Posterior vena cava (tissue), 2 donors: ENCODE measurements at regions not wholly inside any gene's neighbourhood (a gene's known extent, or its start where the extent isn't known, plus 50 kb on each side); places are given as distances from the start of the nearest gene placed in this dataset.
"Not testable (repeated sequence)": the region's sequence is repeated elsewhere in the genome, so short reads cannot be mapped to it uniquely, and the experiment has no call there.

Experiments
- DNase-seq: peaks from one replicate; pipeline ENCODE4 v3.0.0-alpha.2; 2020; ENCODE audit warnings: low spot score
- intact Hi-C, 2 donors: fragments of 100-400 bp; cut with DNase I; formaldehyde crosslinking; loops; one replicate each; pipeline versions ENCODE4 v1.14.1 to v1.14.2; 2022 to 2023
- donor health status: DM: yes; HTN: yes; CAD: no.
- donor health status: DM: yes; HTN: yes; CAD: no.

DNA sequence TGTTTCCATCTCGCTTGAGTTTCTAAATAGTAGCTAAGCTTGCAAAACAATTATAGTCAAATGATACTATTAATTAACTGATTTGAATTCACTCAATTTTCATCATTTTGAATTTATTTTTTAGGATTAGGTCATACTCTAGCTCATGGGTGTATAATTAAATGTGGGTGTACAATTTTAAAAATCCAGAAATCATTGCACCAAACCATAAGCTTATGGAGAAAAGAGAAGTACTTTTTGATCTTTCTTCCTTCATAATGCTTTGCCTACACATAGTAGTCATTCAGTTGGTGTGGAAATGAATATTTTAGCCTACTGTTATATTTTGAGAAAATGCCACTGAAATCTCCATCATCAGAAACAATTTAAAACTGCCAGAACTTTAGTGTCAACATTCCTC is 175.1 kb downstream of the CD47 start:
- no peak for DNase-seq
- intact Hi-C loops: no loop called here

- no peak for DNase-seq
- intact Hi-C loops: no loop called here
Measured at GRCh38 chr3:107913701-107914100, 177.1 kb downstream of the CD47 start.

- intact Hi-C loops: no loop called here
Measured at GRCh38 chr3:107911337-107912000, 179.4 kb downstream of the CD47 start.

GRCh38 chr3:107910713-107911259 is 180.0 kb downstream of the CD47 start:
- intact Hi-C loops: no loop called here

More at GRCh38 chr3:107911337-107912000, 179.4 kb downstream of the CD47 start:
- no peak for DNase-seq

DNA sequence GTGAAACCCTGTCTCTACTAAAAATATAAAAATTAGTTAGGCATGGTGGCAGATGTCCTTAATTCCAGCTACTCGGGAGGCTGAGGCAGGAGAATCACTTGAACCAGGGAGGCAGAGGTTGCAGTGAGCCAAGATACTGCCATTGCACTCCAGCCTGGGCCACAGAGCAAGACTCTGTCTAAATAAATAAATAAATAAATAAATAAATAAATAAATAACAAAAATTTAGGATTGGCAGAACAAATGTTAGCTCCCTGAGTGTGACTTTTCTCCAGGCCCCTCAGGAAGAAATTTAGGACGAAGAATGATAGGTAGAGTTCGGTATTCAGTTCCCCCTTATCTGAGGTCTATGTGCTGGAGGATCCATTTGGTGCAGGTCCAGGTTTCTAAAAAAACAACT is 181.2 kb downstream of the CD47 start:
- intact Hi-C loops, DNase-seq: not testable (repeated sequence)

More at GRCh38 chr3:107910713-107911259, 180.0 kb downstream of the CD47 start:
- no peak for DNase-seq

DNA sequence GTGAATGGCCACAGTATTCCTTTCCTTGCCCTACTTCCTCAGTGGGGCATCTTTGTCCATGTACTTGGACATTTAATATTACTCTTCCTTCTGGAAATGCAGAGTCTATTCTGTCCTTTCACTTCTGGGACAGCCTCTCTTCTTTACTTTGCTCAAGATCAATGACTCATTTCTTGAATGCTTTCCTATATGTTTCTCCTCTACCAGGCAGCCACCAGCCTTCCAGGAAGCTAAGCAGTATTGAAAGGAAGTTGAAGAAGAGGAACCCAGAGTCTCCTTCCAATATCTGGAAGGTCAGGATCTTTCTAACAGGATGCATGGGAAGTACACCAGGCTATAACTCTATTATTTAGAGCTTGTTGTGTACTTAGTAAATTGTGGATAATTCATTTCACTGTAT is 182.8 kb downstream of the CD47 start:
- no peak for DNase-seq

DNA sequence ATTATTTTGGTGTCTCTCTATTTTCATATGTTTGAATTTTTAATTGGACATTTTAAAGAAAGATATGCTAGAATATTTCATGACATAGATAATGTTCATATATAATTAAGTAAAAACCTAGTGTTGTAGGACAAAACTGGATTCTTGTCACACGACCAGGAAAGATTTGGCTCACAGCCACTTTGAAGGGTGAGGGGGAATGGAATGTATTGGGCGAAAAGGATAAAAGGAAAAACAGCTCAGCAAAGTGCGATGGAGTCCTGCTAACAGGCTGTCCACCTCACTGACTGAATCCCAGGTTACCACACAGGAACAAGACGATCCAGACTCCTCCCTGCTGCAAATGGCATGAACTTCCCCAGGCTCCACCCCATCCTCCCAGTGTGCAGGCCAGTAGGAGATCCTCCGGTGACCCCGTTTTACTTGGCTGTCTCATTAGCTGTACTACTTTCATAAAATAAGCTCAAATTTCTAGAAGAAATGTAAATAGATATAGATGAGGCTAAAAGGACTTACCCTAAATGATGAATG is 186.2 kb downstream of the CD47 start:
- no peak for DNase-seq
- intact Hi-C loops: no loop called here

More for the DNA sequence above, 182.8 kb downstream of the CD47 start:
- intact Hi-C loops: no loop called here

DNA sequence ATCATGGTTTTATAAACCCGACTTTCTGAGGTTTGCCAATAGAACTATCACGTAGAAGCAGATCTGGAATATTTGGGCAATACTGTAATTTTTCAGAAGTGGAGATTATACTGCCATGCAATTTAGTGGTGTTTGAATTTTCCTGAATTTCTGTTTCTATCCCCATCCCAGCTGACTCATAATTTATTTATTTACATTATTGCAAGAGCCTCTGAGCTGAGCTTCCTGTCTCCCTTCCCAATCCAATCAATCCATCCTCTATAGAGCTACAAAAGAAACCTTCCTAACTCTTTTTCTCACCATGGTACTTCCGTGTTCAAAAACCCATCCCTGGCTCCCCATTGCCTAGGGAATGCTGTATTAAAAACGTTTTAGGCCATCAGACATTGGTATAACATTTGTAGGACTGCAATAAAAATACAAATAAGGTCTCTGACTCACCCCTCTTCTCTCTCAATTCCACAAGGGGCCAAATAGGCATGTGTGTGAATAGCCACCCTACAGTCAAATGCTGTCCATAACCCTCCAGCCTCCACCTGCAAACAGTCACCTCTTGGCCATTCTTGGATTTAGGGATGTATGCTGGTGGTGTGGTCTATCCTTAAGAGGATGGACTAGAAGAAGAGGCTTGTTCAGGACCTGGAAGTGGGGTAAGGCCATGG is 190.7 kb downstream of the CD47 start:
- no peak for DNase-seq
- intact Hi-C loops: no loop called here

GRCh38 chr3:107897471-107898061 is 193.3 kb downstream of the CD47 start:
- intact Hi-C loops: no loop called here

GRCh38 chr3:107894998-107895397 is 195.8 kb downstream of the CD47 start:
- DNase-seq: no peak
- intact Hi-C loops: no loop called here

More at GRCh38 chr3:107897471-107898061, 193.3 kb downstream of the CD47 start:
- DNase-seq: no peak

DNA sequence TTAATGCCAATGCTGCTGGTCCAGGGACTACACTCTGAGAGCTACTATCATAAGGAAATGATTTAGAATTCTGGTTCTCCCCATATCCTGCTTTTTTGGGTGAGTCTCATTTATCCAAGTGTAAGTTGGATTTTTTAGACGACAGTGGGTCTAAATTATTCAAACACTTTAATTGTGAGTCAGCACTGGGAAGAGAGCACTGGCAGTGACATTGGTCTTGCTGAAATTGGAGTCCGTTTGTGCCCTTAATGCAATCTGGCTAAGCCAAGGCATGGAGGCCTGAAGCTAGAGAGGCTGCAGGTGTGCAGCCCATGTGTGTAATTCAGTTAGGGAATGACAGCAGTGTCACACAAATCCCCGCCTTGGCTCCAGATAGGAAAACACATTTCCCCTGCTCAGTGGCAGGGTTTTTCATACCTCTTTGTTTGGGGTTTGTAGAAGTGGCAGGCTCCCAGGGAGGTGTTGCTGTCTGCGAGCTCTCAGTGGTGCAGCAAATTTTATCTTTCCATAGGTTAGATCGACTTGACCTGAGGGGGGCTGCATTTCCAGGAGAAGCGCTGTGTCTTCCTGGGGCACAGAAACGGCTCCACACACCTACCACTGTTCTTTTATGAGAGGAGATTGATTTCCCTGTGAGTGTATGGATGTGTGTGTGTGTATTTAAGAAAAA is 197.7 kb downstream of the CD47 start:
- no peak for DNase-seq
- intact Hi-C loops: no loop called here

DNA sequence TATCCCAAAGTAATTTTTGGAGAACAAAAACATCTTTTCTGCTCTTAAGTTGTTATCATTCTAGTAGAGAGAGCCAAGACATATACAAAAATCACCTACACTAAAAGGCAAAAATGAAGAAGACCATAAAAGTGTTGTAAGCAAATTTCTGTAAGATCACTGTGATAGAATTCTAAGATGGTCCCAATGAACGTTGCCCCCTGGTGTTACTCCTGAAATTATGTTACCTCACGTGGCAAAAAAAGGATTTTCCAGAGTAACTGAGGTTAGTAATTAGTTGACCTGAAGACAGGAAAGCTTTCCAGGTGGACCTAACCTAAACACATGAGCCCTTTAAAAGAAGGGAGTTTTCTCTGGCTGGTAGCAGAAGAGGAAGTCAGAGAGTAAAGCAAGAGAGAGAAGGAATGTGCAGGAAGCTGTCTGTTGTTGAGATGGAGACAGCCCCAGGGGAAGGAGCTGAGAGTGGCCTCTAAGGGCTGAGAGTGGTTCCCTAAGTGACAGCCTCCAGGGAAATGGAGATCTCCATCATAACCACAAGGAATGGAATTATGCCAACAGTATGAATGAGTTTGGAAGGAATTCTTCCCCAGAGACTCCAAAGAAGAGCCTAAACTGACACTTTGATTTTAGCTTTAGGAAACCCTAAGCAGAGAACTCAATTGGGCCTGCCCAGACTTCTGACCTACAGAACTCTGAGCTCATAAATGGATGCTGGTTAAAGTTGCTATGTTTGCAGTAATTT is 205.9 kb downstream of the CD47 start:
- intact Hi-C loops: no loop called here
- DNase-seq: no peak

DNA sequence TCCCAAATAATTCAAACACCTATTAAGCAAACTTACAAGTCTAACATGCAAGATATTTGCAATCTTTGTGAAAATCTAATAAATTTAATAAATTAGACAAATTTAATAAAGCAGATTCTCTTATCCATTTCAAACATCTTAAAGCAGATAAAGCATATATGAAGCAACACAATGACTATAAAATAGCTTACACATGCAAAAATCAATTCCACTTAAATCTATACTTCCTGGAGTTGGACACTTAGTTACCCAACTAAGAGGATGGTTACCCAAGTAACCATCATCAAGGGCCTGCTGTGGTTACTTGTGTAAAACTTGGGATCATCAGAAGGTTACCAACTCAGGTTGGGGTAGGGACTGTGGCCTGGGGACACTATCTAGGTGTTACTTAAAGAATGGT is 206.8 kb downstream of the CD47 start:
- DNase-seq: no peak
- intact Hi-C loops: no loop called here

DNA sequence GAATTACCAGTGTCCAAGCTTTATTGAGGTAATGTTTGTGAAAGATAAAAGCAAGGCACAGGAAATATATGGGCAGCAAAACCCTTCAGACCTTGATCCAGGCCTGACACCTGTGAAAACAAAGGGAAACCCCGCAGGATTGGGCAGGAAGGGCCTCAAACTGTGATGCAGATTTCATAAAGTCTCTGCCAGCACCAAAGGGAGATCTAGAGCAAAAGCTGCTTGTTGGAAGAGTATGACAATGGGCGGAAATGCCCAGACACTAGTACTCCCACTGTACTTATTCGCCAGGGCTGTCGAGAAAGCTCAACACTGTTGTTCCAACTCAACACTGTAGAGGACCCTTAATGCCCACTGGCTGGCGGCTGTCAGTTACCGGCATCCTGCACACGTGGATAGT is 207.9 kb downstream of the CD47 start:
- intact Hi-C loops: no loop called here
- DNase-seq: no peak

GRCh38 chr3:107882261-107882660 is 208.6 kb downstream of the CD47 start:
- DNase-seq: no peak
- intact Hi-C loops: no loop called here

DNA sequence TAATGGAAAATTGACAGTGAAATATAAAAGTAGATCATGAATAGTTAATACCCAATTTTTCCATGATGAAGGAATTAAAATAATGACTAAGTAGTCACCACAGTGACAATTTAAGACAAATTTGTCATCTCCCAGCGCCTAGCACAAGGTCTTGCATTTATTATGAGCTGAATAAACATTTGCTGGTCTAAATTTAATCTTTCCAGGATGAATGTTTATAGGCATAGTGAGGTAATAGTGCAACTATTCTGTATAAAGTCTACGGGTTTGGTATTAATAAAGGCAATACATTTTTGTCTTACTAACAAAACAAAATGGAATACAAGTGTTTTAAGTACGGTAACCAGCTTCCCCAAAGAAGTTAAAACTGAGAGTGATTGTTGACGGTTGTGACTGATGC is 209.3 kb downstream of the CD47 start:
- intact Hi-C loops: no loop called here
- no peak for DNase-seq

GRCh38 chr3:107880702-107881101 is 210.1 kb downstream of the CD47 start:
- intact Hi-C loops: no loop called here
- DNase-seq: no peak

GRCh38 chr3:107877936-107878335 is 212.9 kb downstream of the CD47 start:
- intact Hi-C loops: no loop called here
- no peak for DNase-seq
